ENCODE measurements at regions not wholly inside any gene's neighbourhood (a gene's known extent, or its start where the extent isn't known, plus 50 kb on each side); places are given as distances from the start of the nearest gene placed in this dataset.

DNA sequence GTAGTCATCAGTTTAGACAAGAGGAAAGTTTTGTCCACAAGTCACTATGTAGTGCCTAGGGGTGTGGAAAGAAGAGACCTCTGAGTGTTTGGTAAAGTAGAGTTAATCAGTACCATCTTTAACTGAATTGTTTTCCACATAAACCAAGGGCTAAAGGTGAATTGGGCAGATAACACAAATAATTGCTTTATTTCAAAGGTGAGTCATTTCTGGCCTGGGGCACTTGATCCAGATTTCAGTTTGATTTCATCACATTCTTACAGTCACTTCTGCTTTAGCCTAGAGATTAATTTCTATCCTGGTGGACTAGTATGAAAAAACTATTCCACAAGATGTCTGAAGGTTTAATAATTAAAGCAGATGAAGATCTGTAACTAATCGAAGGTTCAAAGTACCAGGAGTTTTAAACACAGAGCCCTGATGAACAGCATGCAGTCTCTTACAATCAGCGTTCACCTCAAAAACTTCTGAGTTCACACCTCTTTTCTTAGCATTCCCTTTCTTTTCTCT is 74.5 kb upstream of the BOD1L1 start:
- WGBS, 2 donors: 57 to 65% methylated on average over 2 of the region's 2 CpGs
- Histone ChIP-seq H3K9me3 (no peaks in the 10 kb centered on the region), H3K27me3 (no peaks in the 10 kb centered on the region), H3K27ac (no peak overlapping the region), H3K36me3 (no peaks in the 10 kb centered on the region), H3K4me3 (no peak overlapping the region), H3K4me1 (no peaks in the 10 kb centered on the region)
- TF ChIP-seq, protein P1, sequence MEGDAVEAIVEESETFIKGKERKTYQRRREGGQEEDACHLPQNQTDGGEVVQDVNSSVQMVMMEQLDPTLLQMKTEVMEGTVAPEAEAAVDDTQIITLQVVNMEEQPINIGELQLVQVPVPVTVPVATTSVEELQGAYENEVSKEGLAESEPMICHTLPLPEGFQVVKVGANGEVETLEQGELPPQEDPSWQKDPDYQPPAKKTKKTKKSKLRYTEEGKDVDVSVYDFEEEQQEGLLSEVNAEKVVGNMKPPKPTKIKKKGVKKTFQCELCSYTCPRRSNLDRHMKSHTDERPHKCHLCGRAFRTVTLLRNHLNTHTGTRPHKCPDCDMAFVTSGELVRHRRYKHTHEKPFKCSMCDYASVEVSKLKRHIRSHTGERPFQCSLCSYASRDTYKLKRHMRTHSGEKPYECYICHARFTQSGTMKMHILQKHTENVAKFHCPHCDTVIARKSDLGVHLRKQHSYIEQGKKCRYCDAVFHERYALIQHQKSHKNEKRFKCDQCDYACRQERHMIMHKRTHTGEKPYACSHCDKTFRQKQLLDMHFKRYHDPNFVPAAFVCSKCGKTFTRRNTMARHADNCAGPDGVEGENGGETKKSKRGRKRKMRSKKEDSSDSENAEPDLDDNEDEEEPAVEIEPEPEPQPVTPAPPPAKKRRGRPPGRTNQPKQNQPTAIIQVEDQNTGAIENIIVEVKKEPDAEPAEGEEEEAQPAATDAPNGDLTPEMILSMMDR (IDR thresholded peaks at IDR 0.05): no peak
- TF ChIP-seq EP300 (IDR thresholded peaks at IDR 0.05): no peak
- TF ChIP-seq POLR2A (IDR thresholded peaks at IDR 0.05): no peak
- DNase-seq (ENCODE audit: low spot score in 2 of 2): no peak

DNA sequence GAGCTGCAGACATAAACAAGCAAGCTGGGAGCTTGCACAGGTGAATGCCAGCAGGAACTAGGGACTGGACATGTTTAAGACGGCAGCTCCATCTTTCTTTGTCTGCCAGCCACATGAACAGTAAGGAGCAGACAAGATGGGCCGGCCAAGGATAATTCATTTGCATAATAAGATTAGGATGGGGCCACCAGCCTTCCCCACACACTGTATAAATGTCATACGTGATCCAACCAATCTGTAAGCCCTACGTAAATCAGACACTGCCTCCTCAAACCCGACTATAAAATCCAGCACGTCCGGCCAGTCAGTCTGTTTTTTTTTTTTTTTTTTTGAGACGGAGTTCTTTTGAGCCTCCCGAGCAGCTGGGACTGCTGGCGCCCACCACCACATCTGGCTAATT is 75.6 kb upstream of the BOD1L1 start:
- H3K36me3 ChIP-seq: no peaks in the 10 kb centered on the region
- no peaks in the 10 kb centered on the region for H3K9me3 ChIP-seq
- no peaks in the 10 kb centered on the region for H3K4me1 ChIP-seq
- H3K27me3 ChIP-seq: no peaks in the 10 kb centered on the region
- 71 to 72% methylated on average over 9 to 10 of the region's 10 CpGs for WGBS, 2 donors
- no peak for DNase-seq (ENCODE audit: low spot score in 2 of 2)
- H3K4me3 ChIP-seq: no peak overlapping the region
- TF ChIP-seq, protein P1 (IDR thresholded peaks at IDR 0.05): no peak
- no peak for TF ChIP-seq POLR2A (IDR thresholded peaks at IDR 0.05)
- TF ChIP-seq EP300 (IDR thresholded peaks at IDR 0.05): no peak
- H3K27ac ChIP-seq: no peak overlapping the region

DNA sequence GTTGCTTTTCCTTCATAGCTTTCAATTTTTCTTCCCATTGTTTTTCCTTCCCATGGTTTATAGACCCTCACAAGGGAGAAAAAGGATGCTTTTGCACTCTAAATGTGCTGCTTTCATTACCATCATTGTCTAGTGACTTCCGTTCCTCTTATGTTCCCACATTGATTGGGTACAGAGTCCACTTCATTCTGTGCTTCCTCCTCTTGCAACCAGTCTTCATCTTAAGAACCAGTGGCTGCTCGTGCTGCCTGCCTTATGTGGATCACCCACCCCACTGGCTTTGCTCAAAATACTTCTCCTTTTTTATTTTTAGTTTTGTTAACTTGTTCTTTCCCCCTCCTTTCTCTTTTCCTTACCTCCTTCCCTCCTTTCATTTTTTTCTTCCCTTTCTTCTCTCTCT is 76.5 kb upstream of the BOD1L1 start:
- 44 to 58% methylated on average over 2 of the region's 2 CpGs for WGBS, 2 donors
- TF ChIP-seq POLR2A (IDR thresholded peaks at IDR 0.05): no peak
- TF ChIP-seq, protein P1 (IDR thresholded peaks at IDR 0.05): no peak

DNA sequence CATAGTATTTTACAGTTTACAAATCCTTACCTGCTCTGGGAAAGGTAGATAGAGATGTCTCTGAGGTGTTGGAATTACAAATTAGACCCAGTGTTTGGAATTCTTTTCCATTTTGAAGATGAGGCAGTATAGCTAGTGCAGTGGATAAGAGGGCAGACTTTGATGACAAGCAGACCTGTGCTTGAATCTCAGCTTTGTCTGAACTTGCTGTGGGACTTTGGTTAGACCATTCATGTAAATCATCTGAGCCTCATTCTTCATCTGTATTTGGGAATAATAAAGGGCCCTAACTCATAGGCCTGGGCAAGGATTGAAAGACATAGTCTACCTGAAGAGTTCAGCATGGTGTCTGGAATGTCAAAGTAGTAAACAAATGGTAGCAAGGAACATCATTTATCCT is 77.2 kb upstream of the BOD1L1 start:
- no peaks in the 10 kb centered on the region for H3K36me3 ChIP-seq
- no peaks in the 10 kb centered on the region for H3K27me3 ChIP-seq
- H3K27ac ChIP-seq: peak overlapping the region in 2 of 4 donors; percentile 17
- H3K9me3 ChIP-seq: no peaks in the 10 kb centered on the region
- H3K4me1 ChIP-seq: no peaks in the 10 kb centered on the region
- DNase-seq (ENCODE audit: low spot score in 2 of 2): no peak
- H3K4me3 ChIP-seq: no peak overlapping the region
- TF ChIP-seq, protein P1 (IDR thresholded peaks at IDR 0.05): no peak
- TF ChIP-seq EP300 (IDR thresholded peaks at IDR 0.05) (no peak), POLR2A (IDR thresholded peaks at IDR 0.05) (no peak)

More for the DNA sequence above, 76.5 kb upstream of the BOD1L1 start:
- H3K9me3 ChIP-seq: no peaks in the 10 kb centered on the region
- H3K27ac ChIP-seq: no peak overlapping the region
- no peaks in the 10 kb centered on the region for H3K27me3 ChIP-seq
- no peaks in the 10 kb centered on the region for H3K4me1 ChIP-seq
- DNase-seq (ENCODE audit: low spot score in 2 of 2): no peak
- no peaks in the 10 kb centered on the region for H3K36me3 ChIP-seq
- no peak overlapping the region for H3K4me3 ChIP-seq

DNA sequence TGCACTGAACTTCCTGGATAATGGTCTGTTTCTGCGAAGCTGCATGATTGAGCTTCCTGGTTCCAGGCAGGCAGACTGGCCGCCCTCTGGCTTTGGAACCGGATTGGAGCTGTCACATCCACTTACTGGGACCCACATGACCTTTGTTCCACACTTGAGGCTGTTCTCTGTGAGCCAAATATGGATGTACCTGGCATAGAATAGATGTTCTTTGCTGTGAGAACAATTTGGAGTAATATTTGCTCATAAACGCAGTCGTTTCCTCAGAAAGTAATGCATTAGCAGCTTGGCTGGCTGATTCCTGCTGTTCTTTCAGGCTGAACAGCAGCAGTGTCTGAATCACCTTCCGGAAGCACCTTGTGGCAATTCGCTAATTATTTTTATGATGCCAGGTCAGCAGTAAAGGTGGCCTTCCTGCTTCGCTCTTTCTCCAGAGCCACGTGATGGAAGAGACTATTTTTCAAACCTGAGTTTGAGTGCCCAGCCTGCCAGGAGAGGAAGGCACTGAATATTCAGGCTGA is 78.1 kb upstream of the BOD1L1 start:
- 42 to 45% methylated on average over 9 of the region's 9 CpGs for WGBS, 2 donors
- no peaks in the 10 kb centered on the region for H3K9me3 ChIP-seq
- peak in 1 of 2 donors; percentile 62 for TF ChIP-seq EP300 (IDR thresholded peaks at IDR 0.05)
- TF ChIP-seq, protein P1 (IDR thresholded peaks at IDR 0.05): no peak
- no peaks in the 10 kb centered on the region for H3K4me1 ChIP-seq
- peak overlapping the region in 2 of 4 donors; percentile 17 for H3K27ac ChIP-seq
- no peaks in the 10 kb centered on the region for H3K27me3 ChIP-seq
- no peak overlapping the region for H3K4me3 ChIP-seq
- DNase-seq (ENCODE audit: low spot score in 2 of 2): no peak
- H3K36me3 ChIP-seq: no peaks in the 10 kb centered on the region

Measured in tibial nerve (tissue), 4 donors.